ENCODE measurements at regions not wholly inside any gene's neighbourhood (a gene's known extent, or its start where the extent isn't known, plus 50 kb on each side); places are given as distances from the start of the nearest gene placed in this dataset.
"Not testable (repeated sequence)": the region's sequence is repeated elsewhere in the genome, so short reads cannot be mapped to it uniquely, and the experiment has no call there.

DNA sequence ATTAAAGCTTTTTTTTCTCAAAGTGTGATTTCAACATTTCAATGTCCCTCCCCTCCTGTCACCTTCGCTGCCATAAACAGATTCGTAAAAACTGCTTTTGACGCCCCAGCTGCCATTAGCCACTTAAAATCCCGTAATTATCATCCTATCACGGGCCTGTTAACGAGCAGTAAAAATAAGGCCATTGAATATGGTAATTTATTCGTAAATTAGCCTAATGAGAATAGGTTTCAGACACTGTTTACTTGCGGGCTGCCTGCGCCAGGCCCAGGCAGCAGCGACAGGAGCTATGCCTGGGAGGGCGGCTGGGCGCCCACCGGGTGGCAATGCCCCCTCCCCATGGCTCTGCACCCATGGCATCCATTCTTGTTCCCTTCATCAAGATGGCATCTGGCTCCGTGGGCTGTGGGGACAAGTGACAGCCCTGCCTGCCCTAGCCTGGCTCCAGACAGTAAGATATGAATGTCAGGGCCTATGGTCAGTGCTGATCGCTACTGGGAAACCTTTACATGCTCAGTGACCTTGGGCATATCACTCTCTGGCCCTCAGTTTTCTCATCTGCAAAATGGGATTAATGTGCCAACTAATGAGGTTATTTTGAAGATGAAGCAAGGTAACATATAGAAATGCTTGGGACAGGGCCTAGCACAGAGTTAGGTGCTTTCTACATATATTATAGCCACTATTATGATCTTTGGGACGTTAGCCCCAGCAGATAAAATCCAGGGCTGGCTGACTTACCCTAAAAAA is 500.8 kb downstream of the MN1 start:
- no peak for DNase-seq

DNA sequence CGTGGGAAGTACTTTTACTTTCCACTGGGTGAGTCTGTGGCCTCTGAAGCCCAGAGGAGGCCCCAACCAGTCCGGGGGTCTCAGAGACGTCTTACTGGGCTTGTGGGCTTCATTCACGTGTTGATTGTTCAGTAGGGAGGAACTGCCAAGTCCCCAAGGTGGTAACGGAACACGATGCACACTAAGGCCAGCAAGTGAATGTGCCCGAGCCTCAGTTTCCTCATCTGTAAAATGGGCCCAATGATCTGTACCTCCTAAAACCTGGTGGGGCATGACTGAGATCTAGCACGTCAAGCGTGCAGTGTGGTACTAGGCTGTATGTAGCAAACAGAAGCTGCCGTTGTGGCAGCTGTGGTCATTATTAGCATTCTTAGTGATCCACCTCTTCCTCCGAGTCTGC is 499.1 kb downstream of the MN1 start:
- no peak for DNase-seq

DNA sequence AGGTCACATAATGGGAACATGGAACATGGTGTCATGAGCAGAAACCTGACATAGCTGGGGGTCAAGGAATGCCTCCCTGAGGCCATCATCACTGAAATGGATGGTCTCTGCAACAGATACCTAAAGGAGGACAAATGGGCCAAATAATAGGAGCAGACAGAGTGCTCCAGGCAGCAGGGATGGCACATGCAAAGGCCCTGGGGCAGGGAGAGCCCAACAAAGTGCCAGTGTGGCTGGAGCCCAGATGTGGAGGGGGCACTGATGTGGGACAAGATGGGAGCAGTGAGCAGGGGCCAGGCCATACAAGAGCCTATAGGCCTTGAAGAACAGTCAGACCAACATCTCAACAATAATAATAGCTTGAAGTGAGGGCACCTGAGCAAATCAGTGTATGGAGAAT is 497.8 kb downstream of the MN1 start:
- DNase-seq, result no peak

GRCh38 chr22:27306771-27307170 is 494.8 kb downstream of the MN1 start:
- no peak for DNase-seq

DNA sequence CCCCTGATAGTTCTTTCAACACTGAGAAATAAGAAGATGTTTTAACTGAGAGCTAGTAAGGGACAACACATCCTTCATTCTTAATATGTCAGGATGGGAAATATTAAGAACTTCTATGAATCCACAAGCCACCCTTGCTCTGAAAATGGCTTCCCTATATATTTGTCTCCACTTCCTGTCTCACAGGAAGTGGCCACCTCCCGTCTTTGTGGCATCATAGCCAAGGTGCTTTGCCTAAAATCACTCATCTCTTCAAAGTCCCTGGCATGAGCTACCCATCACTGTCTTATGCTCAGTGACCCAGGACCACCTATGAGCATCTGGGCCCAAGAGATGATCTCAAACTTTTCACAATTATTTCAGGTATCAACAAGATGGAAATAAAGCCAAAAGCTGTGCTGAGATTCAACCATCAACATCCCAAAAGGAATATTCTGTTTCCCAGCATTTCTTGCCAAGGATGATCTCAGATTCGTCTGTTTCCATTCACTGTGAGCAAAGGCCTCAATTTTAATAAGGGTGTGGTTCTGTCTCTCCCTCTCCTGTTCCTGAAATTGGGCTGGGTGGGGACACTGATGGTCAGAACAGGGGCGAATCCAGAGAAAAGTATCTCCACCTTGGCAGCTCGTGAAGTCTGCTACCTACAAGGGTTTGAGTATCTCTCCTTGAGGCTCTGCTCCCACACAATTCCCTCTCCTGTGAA is 493.9 kb downstream of the MN1 start:
- DNase-seq, result no peak

- DNase-seq, result no peak
Measured at GRCh38 chr22:27308513-27308912, 493.0 kb downstream of the MN1 start.

DNA sequence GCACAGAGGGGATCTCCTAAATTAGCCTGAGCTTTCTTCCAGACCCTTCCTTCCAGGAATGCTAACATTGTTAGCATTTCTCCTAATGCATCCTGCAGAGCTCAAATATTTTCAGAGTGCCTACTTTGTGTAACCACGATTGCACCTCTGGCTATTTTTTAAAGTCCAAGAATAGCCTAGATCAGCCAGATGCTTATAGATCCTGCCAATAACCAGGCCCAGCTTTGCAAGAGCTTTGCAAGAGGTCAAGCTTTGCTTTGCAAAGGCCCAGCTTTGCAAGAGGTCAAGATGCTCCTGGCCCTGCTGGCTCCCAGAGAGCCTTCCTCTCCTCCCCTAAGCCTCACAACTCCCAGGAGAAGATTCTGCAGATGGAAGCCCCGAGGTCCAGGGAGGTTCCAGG is 491.9 kb downstream of the MN1 start:
- DNase-seq, result no peak

DNA sequence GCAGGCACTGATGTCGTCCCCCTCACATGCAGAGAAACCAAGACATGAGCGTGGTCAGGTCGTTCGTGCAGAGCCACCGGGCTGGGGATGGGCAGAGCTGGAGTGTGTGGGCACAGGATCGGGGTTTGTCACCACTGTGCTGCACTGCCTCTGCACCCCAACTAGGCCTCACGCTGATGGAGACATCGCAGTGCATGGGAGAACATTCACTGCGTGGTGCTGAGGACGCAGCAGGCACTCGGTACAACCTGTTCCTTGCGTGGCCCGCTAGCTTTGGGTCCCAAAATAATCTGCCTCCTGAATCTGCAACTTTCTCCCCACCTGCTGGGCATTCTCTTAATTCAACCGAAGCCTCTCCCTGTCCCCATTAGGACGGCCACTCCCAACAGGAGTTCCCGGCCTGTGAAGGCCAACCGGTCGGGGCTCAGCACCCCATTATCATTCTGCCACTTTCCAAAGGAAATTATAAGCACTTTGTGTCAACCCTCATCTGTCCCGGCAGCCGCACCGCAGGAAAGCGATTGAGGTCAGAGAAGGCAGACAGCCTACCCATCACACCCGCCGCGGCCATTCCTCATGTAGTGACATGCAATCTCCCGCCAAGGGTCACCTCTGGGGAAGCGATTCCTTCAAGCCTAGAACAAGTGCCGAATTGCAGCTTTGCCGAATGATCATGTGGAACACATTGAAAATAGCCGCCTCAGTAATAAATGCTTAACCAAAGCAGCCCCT is 490.4 kb downstream of the MN1 start:
- no peak for DNase-seq

DNA sequence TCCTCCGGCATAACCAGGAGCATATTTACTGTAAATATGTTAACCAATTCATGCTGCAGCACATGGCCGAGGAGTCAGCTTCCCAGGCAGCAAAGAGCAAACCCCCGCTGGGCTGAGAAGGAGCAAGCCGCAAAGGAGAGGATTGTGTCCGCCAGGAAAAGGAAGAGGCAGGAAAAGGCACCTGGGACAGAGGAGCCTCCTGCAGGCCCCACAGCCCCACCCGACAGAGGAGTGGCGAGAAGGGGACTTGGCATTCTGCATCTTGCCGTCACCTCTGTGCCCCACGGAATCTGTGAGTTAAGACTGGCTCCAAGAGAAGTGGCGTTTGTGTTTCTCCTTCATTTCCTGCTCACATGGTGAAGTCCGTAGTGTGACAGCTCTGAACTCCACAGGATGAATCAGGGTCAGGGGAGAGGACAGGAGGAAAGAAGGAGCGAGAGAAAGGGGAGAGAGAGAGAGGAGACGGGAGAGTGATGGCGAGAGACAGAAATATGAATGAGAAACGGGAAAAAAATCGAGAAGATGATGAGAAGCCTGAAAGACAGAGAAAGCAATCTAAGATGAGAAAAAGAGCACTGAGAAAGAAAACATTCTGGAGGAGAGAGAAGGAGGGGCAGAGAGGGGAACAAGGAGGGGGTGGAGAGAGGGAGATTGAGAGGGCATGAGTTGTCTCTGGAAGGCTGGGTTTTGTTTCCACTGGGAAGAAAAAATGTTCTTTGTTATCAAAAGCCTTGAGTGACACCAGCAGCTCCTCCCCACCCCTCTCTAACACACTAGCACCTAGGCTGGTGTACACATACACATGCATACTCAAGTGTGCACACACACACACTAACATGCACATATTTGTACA is 489.6 kb downstream of the MN1 start:
- DNase-seq, result no peak

DNA sequence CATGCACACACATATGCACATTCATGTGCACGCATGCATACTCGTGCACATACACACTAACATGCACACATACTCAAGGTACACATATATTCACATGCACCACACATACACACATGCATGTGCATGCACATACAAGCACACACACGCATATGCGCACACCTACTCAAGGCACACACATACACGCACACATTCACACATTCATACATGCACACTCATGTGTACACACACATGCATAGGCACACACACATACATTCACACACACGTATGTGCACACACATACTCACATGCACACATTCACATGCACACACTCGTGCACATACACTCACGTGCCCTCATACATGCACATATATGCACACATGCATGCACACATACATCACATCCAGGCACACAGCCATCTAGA is 489.0 kb downstream of the MN1 start:
- no peak for DNase-seq

DNA sequence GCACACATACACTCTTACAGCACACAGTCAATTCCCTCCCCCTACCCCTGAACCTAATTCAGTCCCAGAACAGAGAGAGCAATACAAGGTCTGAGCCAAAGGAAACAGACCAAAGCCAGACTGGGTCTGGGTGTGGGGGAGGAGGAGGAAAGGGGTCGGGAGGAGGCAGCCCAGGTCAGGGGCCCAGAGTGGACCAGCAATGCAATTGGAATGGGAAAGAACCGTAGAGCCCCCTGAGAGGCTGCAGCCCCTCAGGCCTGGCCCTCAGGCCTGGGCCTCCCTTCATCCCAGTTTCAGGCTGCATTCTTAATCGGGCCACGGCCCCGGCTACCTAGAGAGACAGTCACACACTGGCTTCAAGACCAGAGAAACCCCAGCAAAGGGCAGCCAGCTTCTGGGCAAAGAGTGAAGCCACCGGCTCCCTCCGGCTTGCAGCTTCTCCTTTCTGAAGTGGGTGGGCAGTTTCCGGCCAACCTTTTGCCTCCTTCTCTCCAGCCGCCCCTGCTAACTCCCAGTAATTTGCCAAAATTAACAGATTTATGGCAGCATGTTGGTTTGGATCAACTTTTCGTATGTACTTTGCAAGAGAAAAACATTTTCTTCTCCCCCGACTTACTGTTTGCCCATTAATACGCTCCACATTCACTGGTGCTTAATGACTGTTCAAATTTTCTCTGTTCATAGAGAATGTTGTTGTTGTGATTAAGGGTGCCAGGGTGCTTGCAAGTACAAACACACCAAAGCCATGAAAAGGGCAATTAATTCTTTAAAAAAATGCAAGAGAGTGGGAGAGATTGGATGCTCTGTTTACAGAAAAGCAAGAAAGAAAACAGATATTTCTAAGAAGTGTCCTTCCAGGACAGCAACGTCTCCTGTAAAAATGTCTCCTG is 488.3 kb downstream of the MN1 start:
- no peak for DNase-seq

DNA sequence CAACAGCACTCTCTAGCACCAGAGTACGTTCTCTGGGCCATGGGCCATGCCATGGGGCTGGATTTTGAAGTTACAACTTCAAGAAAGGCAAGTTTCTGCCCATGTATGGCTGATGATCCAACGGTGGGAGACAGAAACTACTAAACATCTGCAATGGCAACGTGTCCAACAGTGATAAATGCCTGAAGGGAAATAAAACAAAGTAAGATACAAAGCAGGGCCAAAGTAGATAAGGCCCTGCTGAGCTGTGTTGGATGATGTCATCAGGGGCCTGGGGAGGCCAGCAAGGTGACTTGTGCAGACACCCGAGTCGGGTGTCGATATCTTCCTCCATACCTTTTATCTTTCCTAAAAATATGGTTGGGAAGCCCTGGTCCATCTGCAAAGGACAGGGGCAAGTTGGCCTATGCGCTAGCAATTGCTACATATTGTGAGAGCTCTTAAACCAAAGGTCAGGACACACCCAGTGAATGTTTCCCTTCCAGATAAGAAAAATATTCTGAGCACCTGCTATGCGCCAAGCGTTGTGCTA is 487.2 kb downstream of the MN1 start:
- DNase-seq, result no peak

- DNase-seq, result no peak
Measured at GRCh38 chr22:27315833-27316232, 485.7 kb downstream of the MN1 start.

DNA sequence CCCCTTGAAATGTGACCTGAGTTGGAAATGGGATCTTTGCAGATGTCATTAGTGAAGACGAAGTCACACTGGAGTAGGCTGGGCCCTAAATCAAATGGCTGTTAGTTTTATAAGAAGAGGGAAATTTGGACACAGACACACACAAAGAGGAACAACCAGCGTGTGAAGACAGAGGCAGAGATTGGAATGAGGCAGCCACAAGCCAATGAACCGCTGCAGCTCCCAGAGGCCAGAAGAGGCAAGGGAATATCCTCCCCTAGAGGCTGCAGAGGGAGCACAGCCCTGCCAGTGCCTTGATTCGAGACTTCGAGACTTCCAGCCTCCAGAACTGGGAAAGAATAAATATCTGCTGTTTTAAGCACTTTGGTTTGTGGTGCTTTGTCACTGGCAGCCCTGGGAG is 484.5 kb downstream of the MN1 start:
- no peak for DNase-seq

DNA sequence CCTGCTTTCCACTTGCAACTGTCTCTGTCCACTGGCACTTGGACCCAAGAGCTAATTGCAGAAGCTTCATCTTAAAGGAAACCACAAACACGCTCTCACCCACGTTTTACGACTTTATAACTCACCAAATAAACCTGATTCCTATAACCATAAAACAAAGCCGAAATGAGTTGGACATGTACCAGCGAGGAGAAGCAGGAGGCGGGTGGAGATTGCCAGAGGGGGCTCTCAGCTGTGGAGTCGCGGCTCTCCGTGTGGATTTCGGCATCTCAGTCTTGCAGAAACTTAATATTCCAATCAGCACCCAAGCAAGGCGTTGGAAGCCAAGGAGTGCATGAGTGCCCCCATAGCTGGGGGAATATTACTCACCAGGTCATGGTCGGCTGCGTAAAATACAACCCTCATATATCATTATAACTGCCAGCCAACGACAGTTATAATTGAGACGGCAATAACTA is 483.6 kb downstream of the MN1 start:
- no peak for DNase-seq

GRCh38 chr22:27318516-27318915 is 483.0 kb downstream of the MN1 start:
- no peak for DNase-seq

DNA sequence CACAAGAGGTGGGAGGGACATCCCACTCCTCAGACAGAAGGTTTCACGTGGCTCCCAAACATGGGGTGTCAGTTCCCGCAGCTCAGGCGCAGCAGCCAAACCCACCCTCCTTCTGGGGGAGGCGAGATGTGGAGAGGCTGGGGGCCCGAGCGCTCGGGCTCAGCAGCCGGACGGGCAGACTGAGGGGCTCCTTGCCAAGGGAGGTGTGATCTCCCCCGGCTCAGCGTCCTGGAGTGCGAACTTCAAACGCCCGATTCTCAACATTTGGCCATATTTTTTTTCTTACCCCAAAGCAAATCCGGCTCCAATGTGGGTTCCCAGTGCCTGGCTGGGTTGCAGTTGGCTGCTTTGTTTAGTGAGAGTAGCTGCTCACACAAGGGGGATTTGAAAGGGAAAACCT is 477.9 kb downstream of the MN1 start:
- DNase-seq, result no peak

DNA sequence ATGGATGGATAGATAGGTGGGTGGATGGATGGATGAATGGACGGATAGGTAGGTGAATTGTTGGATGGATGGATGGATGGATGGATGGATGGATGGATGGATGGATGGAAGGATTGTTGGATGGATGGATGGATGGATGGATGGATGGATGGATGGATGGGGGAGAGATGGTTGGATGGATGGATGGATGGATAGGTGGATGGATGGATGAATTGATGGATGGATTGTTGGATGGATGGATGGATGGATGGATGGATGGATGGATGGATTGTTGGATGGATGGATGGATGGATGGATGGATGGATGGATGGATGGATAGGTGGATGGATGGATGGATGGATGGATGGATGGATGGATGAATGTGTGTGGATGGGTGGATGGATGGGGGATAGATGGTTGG is 476.6 kb downstream of the MN1 start:
- not testable (repeated sequence) for DNase-seq

- DNase-seq, result no peak
Measured at GRCh38 chr22:27327497-27327896, 474.1 kb downstream of the MN1 start.

GRCh38 chr22:27327981-27328721 is 473.4 kb downstream of the MN1 start:
- no peak for DNase-seq
